ENCODE measurements at regions not wholly inside any gene's neighbourhood (a gene's known extent, or its start where the extent isn't known, plus 50 kb on each side); places are given as distances from the start of the nearest gene placed in this dataset.

DNA sequence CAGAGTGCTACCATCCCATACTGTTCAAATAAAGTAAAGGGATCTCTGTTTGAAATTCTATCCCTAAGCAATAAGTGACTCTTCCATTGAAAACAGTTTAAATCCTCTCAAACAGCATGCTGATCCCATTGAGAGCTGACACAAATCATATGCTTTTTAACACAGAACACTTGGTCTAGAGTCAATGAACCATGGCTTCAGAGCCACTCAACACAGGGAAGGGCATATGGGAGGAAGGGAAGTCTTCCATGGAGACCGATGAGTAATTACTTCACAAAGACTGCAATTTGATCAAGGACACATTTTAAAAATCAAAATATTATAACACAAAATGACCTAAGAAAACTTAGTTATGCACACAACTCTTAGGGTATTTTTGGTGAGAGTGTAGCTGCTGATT, 1073.0 kb upstream of the MAP3K7 start:
- 66 to 76% methylated on average over 1 of the region's 1 CpG for WGBS, 2 donors
- Histone ChIP-seq H3K4me3 (no peak overlapping the region), H3K9me3 (no peaks in the 10 kb centered on the region), H3K36me3 (replicated peaks in 1 of 2; ENCODE audit: insufficient read depth in 1 of 2, low read depth in 2 of 2) (no peaks in the 10 kb centered on the region), H3K27ac (no peak overlapping the region), H3K4me1 (no peaks in the 10 kb centered on the region), H3K27me3 (no peaks in the 10 kb centered on the region)
- TF ChIP-seq, protein P1, sequence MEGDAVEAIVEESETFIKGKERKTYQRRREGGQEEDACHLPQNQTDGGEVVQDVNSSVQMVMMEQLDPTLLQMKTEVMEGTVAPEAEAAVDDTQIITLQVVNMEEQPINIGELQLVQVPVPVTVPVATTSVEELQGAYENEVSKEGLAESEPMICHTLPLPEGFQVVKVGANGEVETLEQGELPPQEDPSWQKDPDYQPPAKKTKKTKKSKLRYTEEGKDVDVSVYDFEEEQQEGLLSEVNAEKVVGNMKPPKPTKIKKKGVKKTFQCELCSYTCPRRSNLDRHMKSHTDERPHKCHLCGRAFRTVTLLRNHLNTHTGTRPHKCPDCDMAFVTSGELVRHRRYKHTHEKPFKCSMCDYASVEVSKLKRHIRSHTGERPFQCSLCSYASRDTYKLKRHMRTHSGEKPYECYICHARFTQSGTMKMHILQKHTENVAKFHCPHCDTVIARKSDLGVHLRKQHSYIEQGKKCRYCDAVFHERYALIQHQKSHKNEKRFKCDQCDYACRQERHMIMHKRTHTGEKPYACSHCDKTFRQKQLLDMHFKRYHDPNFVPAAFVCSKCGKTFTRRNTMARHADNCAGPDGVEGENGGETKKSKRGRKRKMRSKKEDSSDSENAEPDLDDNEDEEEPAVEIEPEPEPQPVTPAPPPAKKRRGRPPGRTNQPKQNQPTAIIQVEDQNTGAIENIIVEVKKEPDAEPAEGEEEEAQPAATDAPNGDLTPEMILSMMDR (IDR thresholded peaks at IDR 0.05): no peak
- TF ChIP-seq POLR2A (IDR thresholded peaks at IDR 0.05): no peak
- intact Hi-C loops (cut with DNase I): no loop called here
- DNase-seq (no peak), ATAC-seq (no peak)

DNA sequence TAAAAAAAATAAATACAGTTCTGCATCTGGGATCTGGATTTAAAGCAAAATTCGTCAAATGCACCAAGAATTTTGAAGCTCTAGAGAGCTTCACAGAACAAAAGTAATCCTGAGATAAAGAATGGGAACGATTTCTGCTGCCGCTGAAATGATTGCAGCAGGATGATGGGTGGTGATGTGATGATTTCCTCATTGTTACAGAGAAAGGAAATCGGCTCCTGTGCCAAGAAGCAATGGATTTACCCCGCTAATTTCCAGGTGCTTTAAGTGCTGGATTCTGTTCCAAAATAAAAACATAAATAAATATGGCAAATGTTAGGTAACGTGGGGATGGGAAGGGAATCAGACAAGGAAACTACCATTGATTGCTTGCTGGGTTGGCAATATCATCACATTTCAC, 1067.9 kb upstream of the MAP3K7 start:
- WGBS, 2 donors: 42 to 48% methylated on average over 6 of the region's 6 CpGs
- Histone ChIP-seq H3K9me3 (no peaks in the 10 kb centered on the region), H3K27ac (no peak overlapping the region), H3K36me3 (replicated peaks in 1 of 2; ENCODE audit: insufficient read depth in 1 of 2, low read depth in 2 of 2) (no peaks in the 10 kb centered on the region), H3K4me3 (no peak overlapping the region), H3K4me1 (no peaks in the 10 kb centered on the region), H3K27me3 (no peaks in the 10 kb centered on the region)
- TF ChIP-seq, protein P1 (IDR thresholded peaks at IDR 0.05): no peak
- no peak for TF ChIP-seq POLR2A (IDR thresholded peaks at IDR 0.05)
- intact Hi-C loops (cut with DNase I): no loop called here
- no peak for ATAC-seq
- no peak for DNase-seq

DNA sequence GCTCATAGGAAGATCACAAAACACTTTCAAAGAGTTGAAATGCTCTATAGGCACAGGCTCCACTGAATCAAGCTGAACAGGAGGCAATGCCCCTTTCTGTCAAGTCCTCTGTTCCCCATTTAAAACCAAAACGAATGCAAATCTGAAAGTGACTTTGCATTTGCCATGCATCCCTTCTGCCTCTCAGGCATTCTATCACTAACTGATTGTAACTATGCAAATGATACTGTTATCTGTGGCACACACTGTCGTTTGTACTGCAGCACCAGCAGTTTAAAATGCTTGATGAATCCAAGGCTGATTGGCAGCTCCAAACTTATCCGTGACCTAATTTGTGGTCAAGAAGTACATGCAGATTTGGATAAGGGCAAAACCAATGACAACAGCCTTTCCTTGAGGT, 1067.5 kb upstream of the MAP3K7 start:
- no peaks in the 10 kb centered on the region for H3K4me1 ChIP-seq
- H3K27ac ChIP-seq: no peak overlapping the region
- ATAC-seq (no peak), DNase-seq (no peak)
- intact Hi-C loops (cut with DNase I): no loop called here
- H3K36me3 ChIP-seq (replicated peaks in 1 of 2; ENCODE audit: insufficient read depth in 1 of 2, low read depth in 2 of 2): no peaks in the 10 kb centered on the region
- 13 to 19% methylated on average over 3 of the region's 3 CpGs for WGBS, 2 donors
- H3K27me3 ChIP-seq: no peaks in the 10 kb centered on the region
- H3K9me3 ChIP-seq: no peaks in the 10 kb centered on the region
- TF ChIP-seq POLR2A (IDR thresholded peaks at IDR 0.05): no peak
- TF ChIP-seq, protein P1 (IDR thresholded peaks at IDR 0.05): no peak
- no peak overlapping the region for H3K4me3 ChIP-seq

DNA sequence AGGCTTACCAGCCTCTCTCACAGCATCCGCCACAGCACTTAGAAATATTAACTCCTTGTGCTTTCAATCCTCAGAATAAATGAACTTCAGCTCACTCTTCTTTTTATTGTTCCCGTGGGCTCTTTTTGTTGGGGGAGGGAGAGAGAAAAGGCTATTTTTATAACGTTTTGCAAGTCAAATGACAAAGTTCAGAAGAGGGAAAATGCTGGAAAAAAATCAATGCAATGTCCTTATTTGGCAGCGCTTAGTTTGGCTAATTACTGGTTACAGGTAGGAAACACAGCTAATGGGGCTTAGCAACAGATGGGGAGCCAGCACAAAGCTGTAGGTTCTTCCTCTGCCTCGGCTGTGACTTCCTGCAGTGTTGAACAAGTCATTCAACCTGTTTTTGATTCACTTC, 1067.0 kb upstream of the MAP3K7 start:
- WGBS, 2 donors: 9 to 10% methylated on average over 5 of the region's 5 CpGs
- no peaks in the 10 kb centered on the region for H3K36me3 ChIP-seq (replicated peaks in 1 of 2; ENCODE audit: insufficient read depth in 1 of 2, low read depth in 2 of 2)
- H3K9me3 ChIP-seq: no peaks in the 10 kb centered on the region
- H3K27ac ChIP-seq: no peak overlapping the region
- H3K4me3 ChIP-seq: no peak overlapping the region
- intact Hi-C loops (cut with DNase I): no loop called here
- DNase-seq: no peak
- no peak for ATAC-seq
- no peaks in the 10 kb centered on the region for H3K4me1 ChIP-seq
- TF ChIP-seq POLR2A (IDR thresholded peaks at IDR 0.05): no peak
- TF ChIP-seq, protein P1 (IDR thresholded peaks at IDR 0.05): no peak
- H3K27me3 ChIP-seq: no peaks in the 10 kb centered on the region

DNA sequence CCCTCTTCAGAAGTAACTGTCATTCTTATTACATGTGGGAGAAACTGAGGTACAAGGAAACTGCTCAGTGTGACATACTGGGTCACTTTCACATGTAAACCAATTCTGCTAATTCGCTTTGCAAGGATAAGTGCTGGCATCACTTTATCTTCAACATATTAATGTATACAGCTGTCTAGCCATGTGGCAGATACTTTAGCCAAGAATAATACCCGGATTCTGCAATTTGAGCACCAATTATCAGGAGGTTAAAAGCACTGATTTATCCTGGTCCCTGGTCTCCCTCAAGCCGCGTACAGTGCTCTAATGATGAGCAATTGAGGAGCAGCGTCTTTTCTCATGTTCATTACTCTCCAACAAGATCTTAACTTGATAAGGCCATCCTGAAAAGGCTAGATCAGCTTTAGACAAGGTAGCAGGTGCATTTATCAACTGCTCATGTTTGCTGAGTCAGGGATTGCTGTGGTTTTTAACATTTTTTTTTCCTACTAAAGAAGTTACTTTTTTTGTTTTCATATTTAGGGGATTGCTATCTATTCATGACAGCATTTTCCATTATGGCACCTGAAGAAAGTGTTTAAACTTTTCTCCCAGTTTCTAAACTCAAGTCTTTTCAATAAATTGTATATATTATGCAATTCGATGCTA, 1066.3 kb upstream of the MAP3K7 start:
- Histone ChIP-seq H3K27me3 (no peaks in the 10 kb centered on the region), H3K36me3 (replicated peaks in 1 of 2; ENCODE audit: insufficient read depth in 1 of 2, low read depth in 2 of 2) (no peaks in the 10 kb centered on the region), H3K4me3 (no peak overlapping the region), H3K4me1 (no peaks in the 10 kb centered on the region), H3K9me3 (no peaks in the 10 kb centered on the region), H3K27ac (no peak overlapping the region)
- ATAC-seq: no peak
- intact Hi-C loops (cut with DNase I): no loop called here
- no peak for DNase-seq
- no peak for TF ChIP-seq POLR2A (IDR thresholded peaks at IDR 0.05)
- TF ChIP-seq, protein P1 (IDR thresholded peaks at IDR 0.05): no peak
- 60 to 64% methylated on average over 6 of the region's 6 CpGs for WGBS, 2 donors

All from body of pancreas (tissue), 4 donors.